CD4-positive, CD25-positive, alpha-beta regulatory T cell (primary cell): ENCODE measurements at regions not wholly inside any gene's neighbourhood (a gene's known extent, or its start where the extent isn't known, plus 50 kb on each side); places are given as distances from the start of the nearest gene placed in this dataset.

Experiments
- ATAC-seq, 2 donors: fragments of 150-1000 bp; cut with Tn5 transposase; one replicate each; pipeline ENCODE4 v1.10.0; 2021; ENCODE audit warnings: low read depth in 2 of 2, moderate number of reproducible peaks in 2 of 2, moderate library complexity in 1 of 2
- DNase-seq, 3 donors: peaks; one replicate each; pipeline versions ENCODE4 v3.0.0 to v3.0.0-alpha.2; 2012 to 2022; ENCODE audit warnings: mixed read lengths in 1 of 3
- H3K27ac ChIP-seq: one replicate; pipeline ENCODE4 v1.7.0; 2013; ENCODE audit warnings: mild to moderate bottlenecking, low read length; ENCODE audit not compliant: insufficient read depth, poor library complexity, severe bottlenecking
- H3K27me3 ChIP-seq: one replicate; pipeline ENCODE4 v1.7.0; 2013; ENCODE audit warnings: low read length; ENCODE audit not compliant: control insufficient read depth, insufficient read depth
- H3K36me3 ChIP-seq: one replicate; pipeline ENCODE4 v1.7.0; 2013; ENCODE audit warnings: mild to moderate bottlenecking, low read length, moderate library complexity; ENCODE audit not compliant: control insufficient read depth, insufficient read depth
- H3K4me1 ChIP-seq: 2 replicates; pipeline ENCODE4 v1.7.0; 2013; ENCODE audit warnings: mild to moderate bottlenecking, low read length; ENCODE audit not compliant: insufficient read depth, control insufficient read depth, poor library complexity, severe bottlenecking
- H3K4me3 ChIP-seq: one replicate; pipeline ENCODE4 v1.7.0; 2013; ENCODE audit warnings: low read depth, mild to moderate bottlenecking, low read length, moderate library complexity
- H3K9me3 ChIP-seq, 2 experiments: 1 replicate in 1 of 2; 2 replicates in 1 of 2; pipeline ENCODE4 v1.7.0; 2013; ENCODE audit warnings: low read length in 2 of 2, mild to moderate bottlenecking in 1 of 2, moderate library complexity in 1 of 2; ENCODE audit not compliant: control insufficient read depth in 2 of 2
- H3K27ac Mint-ChIP-seq, 3 donors: one replicate each; pipeline ENCODE4 v1.8.0; 2020 to 2022; ENCODE audit warnings: mild to moderate bottlenecking in 3 of 3, mixed read lengths in 3 of 3, moderate library complexity in 2 of 3
- H3K27me3 Mint-ChIP-seq: one replicate; pipeline ENCODE4 v1.8.0; 2022; ENCODE audit warnings: mild to moderate bottlenecking, mixed read lengths
- H3K36me3 Mint-ChIP-seq: one replicate; pipeline ENCODE4 v1.8.0; 2020; ENCODE audit warnings: mixed read lengths
- H3K4me1 Mint-ChIP-seq, 4 donors: one replicate each; pipeline ENCODE4 v1.8.0; 2020 to 2022; ENCODE audit warnings: mixed read lengths in 4 of 4, mild to moderate bottlenecking in 1 of 4
- H3K4me3 Mint-ChIP-seq, 4 donors: one replicate each; pipeline ENCODE4 v1.8.0; 2020 to 2022; ENCODE audit warnings: mild to moderate bottlenecking in 4 of 4, mixed read lengths in 4 of 4, moderate library complexity in 3 of 4
- H3K9me3 Mint-ChIP-seq, 7 donors: one replicate each; pipeline ENCODE4 v1.8.0; 2020 to 2022; ENCODE audit warnings: mixed read lengths in 7 of 7, mild to moderate bottlenecking in 3 of 7, moderate library complexity in 2 of 7

DNA sequence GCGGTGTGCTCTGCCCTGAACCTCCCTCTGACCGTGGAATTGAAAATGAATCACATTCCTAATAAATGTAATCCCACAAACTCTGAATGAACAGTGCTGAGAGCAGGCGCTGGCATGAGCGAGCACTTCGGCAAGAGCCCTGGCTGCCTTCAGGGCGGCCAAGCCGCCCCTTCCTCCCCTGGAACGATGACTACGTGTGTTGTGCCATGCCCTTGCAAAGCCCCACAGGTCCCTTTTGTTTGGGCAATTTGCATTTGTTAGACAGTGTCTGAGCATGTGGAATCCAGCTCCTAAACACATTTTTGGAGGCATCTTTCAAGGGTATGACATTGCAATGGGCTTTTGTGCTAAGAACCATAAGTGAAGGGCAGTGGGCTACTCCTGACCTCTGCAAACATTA lies 95.6 kb upstream of the MKI67 start:
- peaks cover 0 to 9% (median 2%) of the 10 kb centered on the region in 4 donors for H3K4me1 Mint-ChIP-seq
- H3K27me3 Mint-ChIP-seq = peaks cover 8% of the 10 kb centered on the region
- Histone ChIP-seq H3K9me3 (no peaks in the 10 kb centered on the region), H3K4me3 (no peak overlapping the region), H3K4me1 (no peaks in the 10 kb centered on the region), H3K36me3 (no peaks in the 10 kb centered on the region), H3K27ac (no peak overlapping the region), H3K27me3 (peaks cover 3% of the 10 kb centered on the region)
- no peak overlapping the region for H3K27ac Mint-ChIP-seq
- no peak overlapping the region for H3K4me3 Mint-ChIP-seq
- no peaks in the 10 kb centered on the region for H3K36me3 Mint-ChIP-seq
- peaks cover 0 to 9% (median 2%) of the 10 kb centered on the region in 7 donors for H3K9me3 Mint-ChIP-seq
- DNase-seq (no peak), ATAC-seq (no peak)

DNA sequence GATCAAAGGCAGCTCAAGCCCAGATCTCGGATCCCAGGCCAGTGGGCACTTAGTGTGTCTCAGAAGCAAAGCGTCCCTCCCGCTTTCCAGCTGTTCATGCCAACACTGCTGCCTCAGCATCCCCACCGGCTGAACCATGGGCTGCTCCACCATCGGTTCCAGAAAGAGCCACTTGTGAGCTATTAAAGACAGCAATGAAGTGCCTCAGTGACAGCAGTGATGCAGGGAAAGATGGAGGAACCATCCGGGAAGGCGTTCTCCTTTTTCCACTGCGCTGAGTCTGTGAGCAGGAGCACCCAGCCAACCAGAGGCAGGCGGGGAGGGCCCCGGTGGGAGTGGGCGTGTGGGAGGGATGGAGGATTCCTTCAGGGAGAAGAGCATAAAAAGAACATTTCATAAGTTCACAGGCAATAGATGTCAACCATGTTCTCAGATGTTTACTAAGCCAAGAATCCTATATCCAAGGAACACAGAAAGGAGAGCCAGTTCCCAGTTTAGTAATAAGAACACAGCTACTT lies 96.2 kb upstream of the MKI67 start:
- Histone ChIP-seq H3K4me1 (no peaks in the 10 kb centered on the region), H3K27ac (no peak overlapping the region), H3K36me3 (no peaks in the 10 kb centered on the region), H3K9me3 (peaks cover 0 to 2% of the 10 kb centered on the region in 2 experiments), H3K4me3 (no peak overlapping the region), H3K27me3 (peaks cover 3% of the 10 kb centered on the region)
- Mint-ChIP-seq H3K9me3 (peaks cover 0 to 9% (median 2%) of the 10 kb centered on the region in 7 donors), H3K27ac (no peak overlapping the region), H3K4me1 (peaks cover 0 to 9% (median 2%) of the 10 kb centered on the region in 4 donors), H3K4me3 (no peak overlapping the region), H3K36me3 (no peaks in the 10 kb centered on the region), H3K27me3 (peaks cover 12% of the 10 kb centered on the region)
- DNase-seq = no peak
- ATAC-seq = no peak

DNA sequence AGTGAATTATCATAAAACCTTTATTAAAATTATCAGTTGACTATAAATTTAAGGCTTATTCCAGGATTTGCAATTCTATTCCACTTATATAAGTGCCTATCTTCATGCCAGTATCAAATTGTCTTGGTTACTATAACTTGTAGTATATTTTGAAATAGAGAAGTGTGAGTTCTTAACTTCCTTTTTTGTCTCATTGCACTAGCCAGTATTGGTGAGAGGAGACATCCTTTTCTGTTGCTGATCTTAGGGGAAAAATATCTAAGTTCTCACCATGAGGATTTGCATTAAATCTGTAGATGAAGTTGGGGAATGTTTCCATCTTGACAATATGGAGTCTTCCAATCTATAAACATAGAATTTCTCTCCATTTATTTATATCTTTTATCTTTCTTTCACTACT lies 104.2 kb upstream of the MKI67 start:
- H3K4me3 ChIP-seq = no peak overlapping the region
- Mint-ChIP-seq H3K36me3 (peaks cover 3% of the 10 kb centered on the region), H3K27me3 (peaks cover 14% of the 10 kb centered on the region), H3K4me3 (no peak overlapping the region), H3K4me1 (no peaks in the 10 kb centered on the region), H3K9me3 (peaks cover 0 to 20% (median 1%) of the 10 kb centered on the region in 7 donors), H3K27ac (no peak overlapping the region)
- H3K27ac ChIP-seq = no peak overlapping the region
- H3K9me3 ChIP-seq = peaks cover 2 to 6% of the 10 kb centered on the region in 2 experiments
- H3K4me1 ChIP-seq = no peaks in the 10 kb centered on the region
- DNase-seq (no peak), ATAC-seq (no peak)
- no peaks in the 10 kb centered on the region for H3K36me3 ChIP-seq
- H3K27me3 ChIP-seq = no peaks in the 10 kb centered on the region

- Histone ChIP-seq H3K27ac (no peak overlapping the region), H3K36me3 (no peaks in the 10 kb centered on the region), H3K9me3 (peaks cover 0 to 6% of the 10 kb centered on the region in 2 experiments), H3K4me1 (no peaks in the 10 kb centered on the region), H3K4me3 (no peak overlapping the region), H3K27me3 (no peaks in the 10 kb centered on the region)
- H3K36me3 Mint-ChIP-seq = peaks cover 3% of the 10 kb centered on the region
- peaks cover 0 to 14% (median 2%) of the 10 kb centered on the region in 7 donors for H3K9me3 Mint-ChIP-seq
- no peak for ATAC-seq
- no peaks in the 10 kb centered on the region for H3K4me1 Mint-ChIP-seq
- H3K27me3 Mint-ChIP-seq = peaks cover 5% of the 10 kb centered on the region
- H3K4me3 Mint-ChIP-seq = no peak overlapping the region
- no peak overlapping the region for H3K27ac Mint-ChIP-seq
- no peak for DNase-seq
Observed at GRCh38 chr10:128233422-128233821, 107.2 kb upstream of the MKI67 start.

DNA sequence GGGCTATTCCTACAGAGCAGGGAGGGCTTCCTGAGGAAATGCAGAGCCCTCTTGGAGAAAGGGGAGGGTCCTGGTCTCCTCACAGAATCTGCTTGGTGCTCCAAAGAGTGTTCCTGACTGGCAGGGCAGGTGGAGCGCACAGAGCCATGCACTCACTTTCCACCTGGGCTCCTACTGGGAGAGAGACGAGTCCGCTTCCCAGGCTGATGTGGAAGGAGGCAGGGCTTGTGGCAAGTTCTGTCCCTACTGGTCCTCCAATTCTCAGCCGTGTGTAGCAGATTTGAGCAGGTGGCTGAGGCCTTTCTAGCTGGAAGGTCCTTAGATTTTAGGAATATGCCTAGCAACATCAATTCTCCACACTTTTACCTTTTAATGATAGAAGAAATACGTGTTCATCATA lies 111.5 kb upstream of the MKI67 start:
- no peaks in the 10 kb centered on the region for H3K4me1 Mint-ChIP-seq
- peaks cover 3% of the 10 kb centered on the region for H3K36me3 Mint-ChIP-seq
- Histone ChIP-seq H3K27me3 (no peaks in the 10 kb centered on the region), H3K27ac (no peak overlapping the region), H3K4me1 (no peaks in the 10 kb centered on the region), H3K9me3 (peaks cover 0 to 6% of the 10 kb centered on the region in 2 experiments), H3K36me3 (no peaks in the 10 kb centered on the region), H3K4me3 (no peak overlapping the region)
- no peak overlapping the region for H3K4me3 Mint-ChIP-seq
- no peak overlapping the region for H3K27ac Mint-ChIP-seq
- DNase-seq (no peak), ATAC-seq (no peak)
- peaks cover 0 to 11% (median 0%) of the 10 kb centered on the region in 7 donors for H3K9me3 Mint-ChIP-seq
- H3K27me3 Mint-ChIP-seq = peaks cover 5% of the 10 kb centered on the region

DNA sequence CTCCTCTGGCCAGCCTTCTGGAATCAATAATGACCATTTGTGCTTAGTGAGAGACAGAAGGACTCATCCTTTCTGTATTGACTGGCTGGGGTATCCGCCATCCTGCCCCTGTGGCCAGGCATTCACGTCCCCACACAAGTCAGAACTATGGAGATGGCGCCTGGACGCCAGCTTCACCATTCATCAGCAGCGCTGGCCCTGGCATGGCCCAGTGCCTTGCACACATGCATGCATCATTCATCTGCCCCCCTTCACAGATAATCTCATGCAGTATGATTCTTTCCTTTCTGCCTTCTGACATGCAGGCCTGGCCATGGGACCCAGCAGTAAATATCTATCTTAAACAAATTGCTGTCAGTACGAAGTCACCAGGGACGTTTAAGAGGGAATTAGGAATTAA lies 114.8 kb upstream of the MKI67 start:
- H3K4me3 ChIP-seq = no peak overlapping the region

GRCh38 chr10:128242641-128243040 lies 116.4 kb upstream of the MKI67 start:
- Mint-ChIP-seq H3K9me3 (peaks cover 0 to 5% (median 0%) of the 10 kb centered on the region in 7 donors), H3K27me3 (peaks cover 11% of the 10 kb centered on the region), H3K4me1 (no peaks in the 10 kb centered on the region), H3K36me3 (no peaks in the 10 kb centered on the region), H3K4me3 (no peak overlapping the region), H3K27ac (no peak overlapping the region)
- Histone ChIP-seq H3K4me3 (no peak overlapping the region), H3K9me3 (no peaks in the 10 kb centered on the region), H3K36me3 (no peaks in the 10 kb centered on the region), H3K27ac (no peak overlapping the region), H3K4me1 (no peaks in the 10 kb centered on the region), H3K27me3 (no peaks in the 10 kb centered on the region)
- DNase-seq = no peak
- no peak for ATAC-seq

More for the DNA sequence above, 114.8 kb upstream of the MKI67 start:
- Mint-ChIP-seq H3K36me3 (no peaks in the 10 kb centered on the region), H3K27ac (no peak overlapping the region), H3K27me3 (peaks cover 5% of the 10 kb centered on the region), H3K4me1 (no peaks in the 10 kb centered on the region), H3K9me3 (peaks cover 0 to 5% (median 0%) of the 10 kb centered on the region in 7 donors), H3K4me3 (no peak overlapping the region)
- H3K4me1 ChIP-seq = no peaks in the 10 kb centered on the region
- no peak overlapping the region for H3K27ac ChIP-seq
- no peak for ATAC-seq
- no peaks in the 10 kb centered on the region for H3K27me3 ChIP-seq
- no peaks in the 10 kb centered on the region for H3K36me3 ChIP-seq
- no peak for DNase-seq
- H3K9me3 ChIP-seq = no peaks in the 10 kb centered on the region

DNA sequence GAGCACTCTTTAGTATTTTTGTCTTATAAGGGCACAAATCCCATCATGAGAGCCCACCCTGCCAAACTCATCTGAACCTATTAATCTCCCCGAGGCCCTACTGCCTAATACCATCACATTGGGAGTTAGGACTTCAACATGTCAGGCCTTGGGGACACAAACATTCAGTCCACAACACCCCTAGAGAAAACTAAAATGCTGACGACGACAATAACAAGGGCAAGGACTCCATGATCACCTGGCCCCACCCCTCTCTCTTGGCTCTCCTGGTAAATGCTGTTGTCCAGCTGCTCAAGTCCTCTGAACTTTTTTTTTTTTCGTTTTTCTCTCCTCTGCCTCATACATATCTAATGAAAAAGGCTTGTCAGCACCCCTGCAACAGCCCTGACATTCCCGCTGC lies 118.8 kb upstream of the MKI67 start:
- no peak overlapping the region for H3K27ac Mint-ChIP-seq
- no peaks in the 10 kb centered on the region for H3K36me3 Mint-ChIP-seq
- peaks cover 15% of the 10 kb centered on the region for H3K27me3 Mint-ChIP-seq
- no peak overlapping the region for H3K27ac ChIP-seq
- H3K36me3 ChIP-seq = no peaks in the 10 kb centered on the region
- H3K4me1 Mint-ChIP-seq = no peaks in the 10 kb centered on the region
- no peak overlapping the region for H3K4me3 Mint-ChIP-seq
- ATAC-seq = no peak
- H3K4me1 ChIP-seq = no peaks in the 10 kb centered on the region
- no peaks in the 10 kb centered on the region for H3K9me3 ChIP-seq
- no peaks in the 10 kb centered on the region for H3K27me3 ChIP-seq
- H3K4me3 ChIP-seq = no peak overlapping the region
- peaks cover 0 to 5% (median 0%) of the 10 kb centered on the region in 7 donors for H3K9me3 Mint-ChIP-seq
- DNase-seq = no peak
